ENCODE measurements at regions not wholly inside any gene's neighbourhood (a gene's known extent, or its start where the extent isn't known, plus 50 kb on each side); places are given as distances from the start of the nearest gene placed in this dataset.

DNA sequence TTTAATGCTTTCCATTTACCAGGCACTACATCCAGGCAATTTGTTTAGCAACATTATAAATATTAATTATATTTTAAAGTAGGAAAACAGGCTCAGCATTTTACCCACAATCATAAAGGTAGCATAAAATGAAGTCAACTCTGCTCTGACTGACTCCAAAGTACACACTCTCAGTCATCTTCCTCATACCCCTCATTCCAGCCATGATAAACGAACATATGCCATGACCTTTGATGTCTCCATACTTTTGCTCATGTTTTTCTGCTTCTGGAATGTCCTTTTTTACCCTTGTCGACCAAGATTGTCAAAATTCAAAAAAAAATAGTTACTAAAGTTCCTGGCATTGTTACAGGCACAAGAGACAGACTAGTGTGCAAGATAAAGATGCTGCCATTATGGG lies 77.7 kb upstream of the SOX6 start:
- TF ChIP-seq, protein P1, sequence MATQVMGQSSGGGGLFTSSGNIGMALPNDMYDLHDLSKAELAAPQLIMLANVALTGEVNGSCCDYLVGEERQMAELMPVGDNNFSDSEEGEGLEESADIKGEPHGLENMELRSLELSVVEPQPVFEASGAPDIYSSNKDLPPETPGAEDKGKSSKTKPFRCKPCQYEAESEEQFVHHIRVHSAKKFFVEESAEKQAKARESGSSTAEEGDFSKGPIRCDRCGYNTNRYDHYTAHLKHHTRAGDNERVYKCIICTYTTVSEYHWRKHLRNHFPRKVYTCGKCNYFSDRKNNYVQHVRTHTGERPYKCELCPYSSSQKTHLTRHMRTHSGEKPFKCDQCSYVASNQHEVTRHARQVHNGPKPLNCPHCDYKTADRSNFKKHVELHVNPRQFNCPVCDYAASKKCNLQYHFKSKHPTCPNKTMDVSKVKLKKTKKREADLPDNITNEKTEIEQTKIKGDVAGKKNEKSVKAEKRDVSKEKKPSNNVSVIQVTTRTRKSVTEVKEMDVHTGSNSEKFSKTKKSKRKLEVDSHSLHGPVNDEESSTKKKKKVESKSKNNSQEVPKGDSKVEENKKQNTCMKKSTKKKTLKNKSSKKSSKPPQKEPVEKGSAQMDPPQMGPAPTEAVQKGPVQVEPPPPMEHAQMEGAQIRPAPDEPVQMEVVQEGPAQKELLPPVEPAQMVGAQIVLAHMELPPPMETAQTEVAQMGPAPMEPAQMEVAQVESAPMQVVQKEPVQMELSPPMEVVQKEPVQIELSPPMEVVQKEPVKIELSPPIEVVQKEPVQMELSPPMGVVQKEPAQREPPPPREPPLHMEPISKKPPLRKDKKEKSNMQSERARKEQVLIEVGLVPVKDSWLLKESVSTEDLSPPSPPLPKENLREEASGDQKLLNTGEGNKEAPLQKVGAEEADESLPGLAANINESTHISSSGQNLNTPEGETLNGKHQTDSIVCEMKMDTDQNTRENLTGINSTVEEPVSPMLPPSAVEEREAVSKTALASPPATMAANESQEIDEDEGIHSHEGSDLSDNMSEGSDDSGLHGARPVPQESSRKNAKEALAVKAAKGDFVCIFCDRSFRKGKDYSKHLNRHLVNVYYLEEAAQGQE (IDR thresholded peaks at IDR 0.05; ENCODE audit: low read depth): no peak
- TF ChIP-seq ZBTB7A (IDR thresholded peaks at IDR 0.05; ENCODE audit: low read depth): no peak
- TF ChIP-seq, protein P2, sequence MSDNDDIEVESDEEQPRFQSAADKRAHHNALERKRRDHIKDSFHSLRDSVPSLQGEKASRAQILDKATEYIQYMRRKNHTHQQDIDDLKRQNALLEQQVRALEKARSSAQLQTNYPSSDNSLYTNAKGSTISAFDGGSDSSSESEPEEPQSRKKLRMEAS (IDR thresholded peaks at IDR 0.05): no peak
- TF ChIP-seq, protein P3, sequence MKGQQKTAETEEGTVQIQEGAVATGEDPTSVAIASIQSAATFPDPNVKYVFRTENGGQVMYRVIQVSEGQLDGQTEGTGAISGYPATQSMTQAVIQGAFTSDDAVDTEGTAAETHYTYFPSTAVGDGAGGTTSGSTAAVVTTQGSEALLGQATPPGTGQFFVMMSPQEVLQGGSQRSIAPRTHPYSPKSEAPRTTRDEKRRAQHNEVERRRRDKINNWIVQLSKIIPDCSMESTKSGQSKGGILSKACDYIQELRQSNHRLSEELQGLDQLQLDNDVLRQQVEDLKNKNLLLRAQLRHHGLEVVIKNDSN (IDR thresholded peaks at IDR 0.05): no peak
- no peak for TF ChIP-seq TAF1 (IDR thresholded peaks at IDR 0.05; ENCODE audit: low read depth)
- no peak for TF ChIP-seq EP300 (IDR thresholded peaks at IDR 0.05; ENCODE audit: borderline replicate concordance)

DNA sequence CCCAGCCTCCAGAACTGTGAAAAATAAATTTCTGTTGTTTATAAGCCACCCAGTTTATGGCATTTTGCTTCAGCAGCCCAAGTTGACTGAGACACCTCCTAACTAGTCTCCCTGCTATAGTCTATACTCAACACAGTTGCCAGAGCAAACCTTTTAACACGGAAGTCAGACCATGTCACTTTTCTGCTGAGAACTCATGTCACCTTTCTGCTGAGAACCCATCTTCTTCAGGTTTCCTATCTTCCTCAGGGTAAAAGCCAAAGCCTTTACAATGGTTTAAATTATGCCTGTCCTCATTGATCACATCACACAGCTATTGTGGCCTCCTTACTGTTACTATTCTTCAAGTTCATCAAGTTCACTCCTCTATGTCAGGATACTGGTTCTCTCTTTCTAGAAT lies 74.3 kb upstream of the SOX6 start:
- TF ChIP-seq CREB1 (IDR thresholded peaks at IDR 0.05; ENCODE audit: low read depth): no peak
- no peak for TF ChIP-seq FOXM1 (IDR thresholded peaks at IDR 0.05; ENCODE audit: borderline replicate concordance, low read depth)
- TF ChIP-seq TAF1 (IDR thresholded peaks at IDR 0.05; ENCODE audit: low read depth): no peak
- TF ChIP-seq EP300 (IDR thresholded peaks at IDR 0.05; ENCODE audit: borderline replicate concordance): no peak
- TF ChIP-seq RAD21 (IDR thresholded peaks at IDR 0.05; ENCODE audit: low read depth): no peak
- no peak for TF ChIP-seq TEAD4 (IDR thresholded peaks at IDR 0.05)
- no peak for TF ChIP-seq YY1 (IDR thresholded peaks at IDR 0.05; ENCODE audit: low read depth)
- TF ChIP-seq, protein P1 (IDR thresholded peaks at IDR 0.05; ENCODE audit: low read depth): no peak
- TF ChIP-seq, protein P2 (IDR thresholded peaks at IDR 0.05): no peak
- TF ChIP-seq, protein P3 (IDR thresholded peaks at IDR 0.05): no peak
- no peak for TF ChIP-seq TCF12 (IDR thresholded peaks at IDR 0.05; ENCODE audit: low read depth)
- TF ChIP-seq EGR1 (IDR thresholded peaks at IDR 0.05): no peak
- TF ChIP-seq ZBTB7A (IDR thresholded peaks at IDR 0.05; ENCODE audit: low read depth): no peak
- TF ChIP-seq CEBPB (IDR thresholded peaks at IDR 0.05): no peak
- TF ChIP-seq NFIC (IDR thresholded peaks at IDR 0.05): no peak

DNA sequence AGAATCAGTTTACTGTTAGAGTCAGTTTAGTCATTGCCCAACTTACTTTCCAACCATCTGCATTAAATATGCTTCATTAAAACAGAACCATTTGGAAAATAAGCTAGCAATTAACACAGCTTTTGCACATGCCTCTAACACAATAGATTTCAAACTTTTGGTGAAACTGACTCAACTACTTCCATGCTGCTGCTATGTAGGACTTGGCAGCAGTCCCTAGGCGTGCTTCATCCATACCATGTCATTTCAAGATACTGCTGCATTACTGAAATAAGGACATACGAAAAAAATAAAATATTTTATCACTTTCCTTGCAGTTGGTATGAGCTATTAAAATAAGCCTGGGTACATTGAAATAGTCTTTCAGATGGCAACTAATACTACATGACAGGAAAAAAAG lies 65.5 kb upstream of the SOX6 start:
- TF ChIP-seq TAF1 (IDR thresholded peaks at IDR 0.05; ENCODE audit: low read depth): no peak
- no peak for TF ChIP-seq NFIC (IDR thresholded peaks at IDR 0.05)
- TF ChIP-seq, protein P2 (IDR thresholded peaks at IDR 0.05): no peak
- TF ChIP-seq CEBPB (IDR thresholded peaks at IDR 0.05): no peak
- TF ChIP-seq, protein P1 (IDR thresholded peaks at IDR 0.05; ENCODE audit: low read depth): no peak
- no peak for TF ChIP-seq FOXM1 (IDR thresholded peaks at IDR 0.05; ENCODE audit: borderline replicate concordance, low read depth)
- TF ChIP-seq TEAD4 (IDR thresholded peaks at IDR 0.05): no peak
- TF ChIP-seq RAD21 (IDR thresholded peaks at IDR 0.05; ENCODE audit: low read depth): no peak
- no peak for TF ChIP-seq EGR1 (IDR thresholded peaks at IDR 0.05)
- TF ChIP-seq YY1 (IDR thresholded peaks at IDR 0.05; ENCODE audit: low read depth): no peak
- TF ChIP-seq ZBTB7A (IDR thresholded peaks at IDR 0.05; ENCODE audit: low read depth): no peak
- TF ChIP-seq TCF12 (IDR thresholded peaks at IDR 0.05; ENCODE audit: low read depth): no peak
- no peak for TF ChIP-seq CREB1 (IDR thresholded peaks at IDR 0.05; ENCODE audit: low read depth)
- TF ChIP-seq, protein P3 (IDR thresholded peaks at IDR 0.05): no peak
- no peak for TF ChIP-seq EP300 (IDR thresholded peaks at IDR 0.05; ENCODE audit: borderline replicate concordance)

All from Ishikawa (cell line).